GM18517 (cell line): ENCODE measurements at regions not wholly inside any gene's neighbourhood (a gene's known extent, or its start where the extent isn't known, plus 50 kb on each side); places are given as distances from the start of the nearest gene placed in this dataset.
"Not testable (repeated sequence)": the region's sequence is repeated elsewhere in the genome, so short reads cannot be mapped to it uniquely, and the experiment has no call there.

ENCODE experiments used
- ATAC-seq: cut with Tn5 transposase; IDR thresholded peaks from one replicate; pipeline ENCODE4 v1.9.1; 2021; ENCODE audit warnings: mild to moderate bottlenecking, moderate library complexity; ENCODE audit not compliant: unreplicated experiment

- ATAC-seq = no peak
Observed at GRCh38 chr18:67805261-67805660, 288.7 kb upstream of the DSEL start.

- ATAC-seq = no peak
Observed at GRCh38 chr18:67794521-67794920, 278.0 kb upstream of the DSEL start.

- ATAC-seq = no peak
Observed at GRCh38 chr18:67790527-67790926, 274.0 kb upstream of the DSEL start.

- no peak for ATAC-seq
Observed at GRCh38 chr18:67789165-67789545, 272.6 kb upstream of the DSEL start.

- ATAC-seq = no peak
Observed at GRCh38 chr18:67788310-67789164, 272.0 kb upstream of the DSEL start.

GRCh38 chr18:67783196-67783946 lies 266.9 kb upstream of the DSEL start:
- ATAC-seq = no peak

- ATAC-seq = no peak
Observed at GRCh38 chr18:67778016-67778415, 261.5 kb upstream of the DSEL start.

GRCh38 chr18:67776929-67777328 lies 260.4 kb upstream of the DSEL start:
- ATAC-seq = no peak

- no peak for ATAC-seq
Observed at GRCh38 chr18:67771271-67771670, 254.8 kb upstream of the DSEL start.

- ATAC-seq = no peak
Observed at GRCh38 chr18:67770520-67770919, 254.0 kb upstream of the DSEL start.

- ATAC-seq = no peak
Observed at GRCh38 chr18:67766930-67767329, 250.4 kb upstream of the DSEL start.

GRCh38 chr18:67752211-67752610 lies 235.7 kb upstream of the DSEL start:
- not testable (repeated sequence) for ATAC-seq

- no peak for ATAC-seq
Observed at GRCh38 chr18:67742954-67743353, 226.4 kb upstream of the DSEL start.

GRCh38 chr18:67742525-67742924 lies 226.0 kb upstream of the DSEL start:
- no peak for ATAC-seq

GRCh38 chr18:67735506-67735905 lies 219.0 kb upstream of the DSEL start:
- no peak for ATAC-seq

GRCh38 chr18:67733088-67733487 lies 216.6 kb upstream of the DSEL start:
- ATAC-seq = no peak

GRCh38 chr18:67731851-67732250 lies 215.3 kb upstream of the DSEL start:
- no peak for ATAC-seq

GRCh38 chr18:67730886-67731285 lies 214.4 kb upstream of the DSEL start:
- no peak for ATAC-seq

GRCh38 chr18:67728364-67728763 lies 211.8 kb upstream of the DSEL start:
- no peak for ATAC-seq

GRCh38 chr18:67726882-67727281 lies 210.4 kb upstream of the DSEL start:
- ATAC-seq = no peak

GRCh38 chr18:67717800-67718199 lies 201.3 kb upstream of the DSEL start:
- no peak for ATAC-seq

GRCh38 chr18:67715567-67715966 lies 199.0 kb upstream of the DSEL start:
- ATAC-seq = no peak
